ENCODE measurements at regions not wholly inside any gene's neighbourhood (a gene's known extent, or its start where the extent isn't known, plus 50 kb on each side); places are given as distances from the start of the nearest gene placed in this dataset.

- Mint-ChIP-seq H3K4me3 (ENCODE audit: unreplicated experiment) (peak overlapping the region; percentile 27), H3K27ac (ENCODE audit: unreplicated experiment) (peak overlapping the region; percentile 85), H3K4me1 (ENCODE audit: low read depth, unreplicated experiment) (peaks cover 31% of the 10 kb centered on the region), H3K27me3 (ENCODE audit: unreplicated experiment) (no peaks in the 10 kb centered on the region), H3K36me3 (ENCODE audit: unreplicated experiment) (no peaks in the 10 kb centered on the region), H3K9me3 (ENCODE audit: unreplicated experiment) (peaks cover 4% of the 10 kb centered on the region)
- TF ChIP-seq CTCF (IDR thresholded peaks at IDR 0.05; ENCODE audit: partially characterized antibody, unreplicated experiment), result no peak
- no peak for DNase-seq
Measured at GRCh38 chr5:125348936-125349831, 602.7 kb upstream of the ZNF608 start.

- no peak overlapping the region for H3K27ac Mint-ChIP-seq (ENCODE audit: unreplicated experiment)
- TF ChIP-seq CTCF (IDR thresholded peaks at IDR 0.05; ENCODE audit: partially characterized antibody, unreplicated experiment), result no peak
- no peak for DNase-seq
- no peak overlapping the region for H3K4me3 Mint-ChIP-seq (ENCODE audit: unreplicated experiment)
- no peaks in the 10 kb centered on the region for H3K27me3 Mint-ChIP-seq (ENCODE audit: unreplicated experiment)
- H3K9me3 Mint-ChIP-seq (ENCODE audit: unreplicated experiment), result peaks cover 2% of the 10 kb centered on the region
- H3K4me1 Mint-ChIP-seq (ENCODE audit: low read depth, unreplicated experiment), result no peaks in the 10 kb centered on the region
- H3K36me3 Mint-ChIP-seq (ENCODE audit: unreplicated experiment), result peaks cover 15% of the 10 kb centered on the region
Measured at GRCh38 chr5:125357660-125358059, 611.2 kb upstream of the ZNF608 start.

GRCh38 chr5:125365747-125366146 is 619.3 kb upstream of the ZNF608 start:
- Mint-ChIP-seq H3K4me3 (ENCODE audit: unreplicated experiment) (no peak overlapping the region), H3K4me1 (ENCODE audit: low read depth, unreplicated experiment) (peaks cover 15% of the 10 kb centered on the region), H3K27me3 (ENCODE audit: unreplicated experiment) (no peaks in the 10 kb centered on the region), H3K9me3 (ENCODE audit: unreplicated experiment) (peaks cover 4% of the 10 kb centered on the region), H3K36me3 (ENCODE audit: unreplicated experiment) (no peaks in the 10 kb centered on the region), H3K27ac (ENCODE audit: unreplicated experiment) (no peak overlapping the region)
- no peak for DNase-seq
- TF ChIP-seq CTCF (IDR thresholded peaks at IDR 0.05; ENCODE audit: partially characterized antibody, unreplicated experiment), result no peak

- peaks cover 29% of the 10 kb centered on the region for H3K4me1 Mint-ChIP-seq (ENCODE audit: low read depth, unreplicated experiment)
- peaks cover 4% of the 10 kb centered on the region for H3K9me3 Mint-ChIP-seq (ENCODE audit: unreplicated experiment)
- no peaks in the 10 kb centered on the region for H3K27me3 Mint-ChIP-seq (ENCODE audit: unreplicated experiment)
- no peak overlapping the region for H3K4me3 Mint-ChIP-seq (ENCODE audit: unreplicated experiment)
- H3K27ac Mint-ChIP-seq (ENCODE audit: unreplicated experiment), result no peak overlapping the region
- TF ChIP-seq CTCF (IDR thresholded peaks at IDR 0.05; ENCODE audit: partially characterized antibody, unreplicated experiment), result no peak
- no peak for DNase-seq
- no peaks in the 10 kb centered on the region for H3K36me3 Mint-ChIP-seq (ENCODE audit: unreplicated experiment)
Measured at GRCh38 chr5:125367702-125368101, 621.3 kb upstream of the ZNF608 start.

- H3K4me1 Mint-ChIP-seq (ENCODE audit: low read depth, unreplicated experiment), result peaks cover 55% of the 10 kb centered on the region
- H3K27me3 Mint-ChIP-seq (ENCODE audit: unreplicated experiment), result no peaks in the 10 kb centered on the region
- no peak for DNase-seq
- H3K36me3 Mint-ChIP-seq (ENCODE audit: unreplicated experiment), result no peaks in the 10 kb centered on the region
- no peak for TF ChIP-seq CTCF (IDR thresholded peaks at IDR 0.05; ENCODE audit: partially characterized antibody, unreplicated experiment)
- no peak overlapping the region for H3K4me3 Mint-ChIP-seq (ENCODE audit: unreplicated experiment)
- peak overlapping the region; percentile 78 for H3K27ac Mint-ChIP-seq (ENCODE audit: unreplicated experiment)
- peaks cover 6% of the 10 kb centered on the region for H3K9me3 Mint-ChIP-seq (ENCODE audit: unreplicated experiment)
Measured at GRCh38 chr5:125370461-125371205, 624.2 kb upstream of the ZNF608 start.

Measured in glutamatergic neuron (in vitro differentiated cells).